Right atrium auricular region (tissue), 2 donors: ENCODE measurements at regions not wholly inside any gene's neighbourhood (a gene's known extent, or its start where the extent isn't known, plus 50 kb on each side); places are given as distances from the start of the nearest gene placed in this dataset.
"Not testable (repeated sequence)": the region's sequence is repeated elsewhere in the genome, so short reads cannot be mapped to it uniquely, and the experiment has no call there.

Experiments used
- DNase-seq: peaks from one replicate; pipeline ENCODE4 v3.0.0-alpha.2; 2019; ENCODE audit warnings: low spot score
- H3K27ac ChIP-seq, 2 donors: fragments of 200-600 bp; sonication (generic); 1 replicate in 1 of 2; 2 replicates in 1 of 2; pipeline ENCODE4 v1.5.1; 2016 to 2019
- H3K27me3 ChIP-seq, 2 donors: fragments of 200-600 bp; sonication (generic); one replicate each; pipeline versions ENCODE4 v1.5.1 to v1.6.0; 2017 to 2019
- H3K36me3 ChIP-seq: fragments of 200-600 bp; sonication (generic); one replicate; pipeline ENCODE4 v1.5.1; 2016
- H3K4me1 ChIP-seq, 2 donors: fragments of 200-600 bp; sonication (generic); one replicate each; pipeline versions ENCODE4 v1.5.1 to v1.6.0; 2017 to 2019
- H3K4me3 ChIP-seq, 2 donors: fragments of 200-600 bp; sonication (generic); 1 replicate in 1 of 2; 2 replicates in 1 of 2; pipeline ENCODE4 v1.5.1; 2017 to 2019; ENCODE audit warnings: mild to moderate bottlenecking in 1 of 2, moderate library complexity in 1 of 2
- H3K9me3 ChIP-seq, 2 donors: fragments of 200-600 bp; sonication (generic); one replicate each; pipeline ENCODE4 v1.5.1; 2019
- CTCF ChIP-seq, 2 donors: fragments of 200-600 bp; sonication (generic); IDR thresholded peaks; one replicate each; pipeline ENCODE4 v1.5.1; 2019; ENCODE audit warnings: antibody characterized with exemption in 2 of 2

GRCh38 chr9:75500479-75500878, 390.0 kb upstream of the PCSK5 start:
- H3K36me3 ChIP-seq, result no peaks in the 10 kb centered on the region
- no peaks in the 10 kb centered on the region for H3K27me3 ChIP-seq
- no peak overlapping the region for H3K4me3 ChIP-seq
- TF ChIP-seq CTCF (IDR thresholded peaks at IDR 0.05), result no peak
- no peaks in the 10 kb centered on the region for H3K9me3 ChIP-seq
- DNase-seq, result no peak
- no peaks in the 10 kb centered on the region for H3K4me1 ChIP-seq
- peak overlapping the region in 1 of 2 donors; percentile 27 for H3K27ac ChIP-seq

- not testable (repeated sequence) for H3K9me3 ChIP-seq, H3K4me3 ChIP-seq, H3K4me1 ChIP-seq, H3K27me3 ChIP-seq, H3K36me3 ChIP-seq, H3K27ac ChIP-seq, DNase-seq
These were observed 389.5 kb upstream of the PCSK5 start for GRCh38 chr9:75500940-75501339.

- no peak for TF ChIP-seq CTCF (IDR thresholded peaks at IDR 0.05)
- no peaks in the 10 kb centered on the region for H3K27me3 ChIP-seq
- no peak overlapping the region for H3K4me3 ChIP-seq
- no peaks in the 10 kb centered on the region for H3K4me1 ChIP-seq
- no peaks in the 10 kb centered on the region for H3K36me3 ChIP-seq
- no peak overlapping the region for H3K27ac ChIP-seq
- no peak for DNase-seq
- H3K9me3 ChIP-seq, result peaks cover 0 to 6% of the 10 kb centered on the region in 2 donors
These were observed 385.8 kb upstream of the PCSK5 start for GRCh38 chr9:75504721-75505120.

- Histone ChIP-seq H3K4me1 (no peaks in the 10 kb centered on the region), H3K9me3 (peaks cover 0 to 6% of the 10 kb centered on the region in 2 donors)
These were observed 384.8 kb upstream of the PCSK5 start for GRCh38 chr9:75505654-75506053.

GRCh38 chr9:75529463-75529862, 361.0 kb upstream of the PCSK5 start:
- no peaks in the 10 kb centered on the region for H3K9me3 ChIP-seq
- no peak for DNase-seq
- no peaks in the 10 kb centered on the region for H3K4me1 ChIP-seq
- no peak for TF ChIP-seq CTCF (IDR thresholded peaks at IDR 0.05)
- no peak overlapping the region for H3K4me3 ChIP-seq
- no peaks in the 10 kb centered on the region for H3K27me3 ChIP-seq
- H3K27ac ChIP-seq, result no peak overlapping the region
- no peaks in the 10 kb centered on the region for H3K36me3 ChIP-seq

More at GRCh38 chr9:75505654-75506053, 384.8 kb upstream of the PCSK5 start:
- Histone ChIP-seq H3K36me3 (no peaks in the 10 kb centered on the region), H3K27ac (no peak overlapping the region), H3K27me3 (no peaks in the 10 kb centered on the region), H3K4me3 (no peak overlapping the region)
- TF ChIP-seq CTCF (IDR thresholded peaks at IDR 0.05), result no peak
- DNase-seq, result no peak

- no peaks in the 10 kb centered on the region for H3K9me3 ChIP-seq
- no peaks in the 10 kb centered on the region for H3K27me3 ChIP-seq
- no peaks in the 10 kb centered on the region for H3K36me3 ChIP-seq
- H3K27ac ChIP-seq, result no peak overlapping the region
- no peak overlapping the region for H3K4me3 ChIP-seq
- no peak for TF ChIP-seq CTCF (IDR thresholded peaks at IDR 0.05)
- no peak for DNase-seq
- no peaks in the 10 kb centered on the region for H3K4me1 ChIP-seq
These were observed 358.9 kb upstream of the PCSK5 start for GRCh38 chr9:75531588-75531987.
